COLO829 (cell line): ENCODE measurements at regions not wholly inside any gene's neighbourhood (a gene's known extent, or its start where the extent isn't known, plus 50 kb on each side); places are given as distances from the start of the nearest gene placed in this dataset.
"Not testable (repeated sequence)": the region's sequence is repeated elsewhere in the genome, so short reads cannot be mapped to it uniquely, and the experiment has no call there.

ENCODE experiments used
- DNase-seq: peaks from one replicate; pipeline ENCODE4 v3.0.0; 2012; ENCODE audit warnings: low spot score

- no peak for DNase-seq
These were observed 77.8 kb downstream of the TEX36 start for GRCh38 chr10:125605167-125605566.

- DNase-seq: no peak
These were observed 80.1 kb downstream of the TEX36 start for GRCh38 chr10:125602825-125603224.

DNA sequence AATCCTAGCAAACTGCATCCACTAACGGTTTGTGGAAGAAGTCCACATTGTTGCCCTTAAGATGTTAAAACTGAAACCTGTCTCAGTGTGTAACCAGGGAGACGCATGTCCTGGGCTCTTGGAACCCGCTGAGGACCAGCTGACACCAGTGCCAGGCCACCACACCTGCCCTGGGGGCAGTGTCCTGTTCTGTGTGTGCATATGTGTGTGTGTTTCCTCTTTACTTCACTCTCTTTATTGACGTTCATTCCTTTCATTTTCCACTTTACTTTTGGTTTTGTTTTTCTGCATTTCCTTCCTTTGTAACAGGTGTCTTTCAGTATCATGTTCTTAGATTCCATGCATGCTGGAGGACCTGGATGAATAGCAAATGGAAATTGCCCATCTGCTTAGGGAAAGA is 83.8 kb downstream of the TEX36 start:
- no peak for DNase-seq

DNA sequence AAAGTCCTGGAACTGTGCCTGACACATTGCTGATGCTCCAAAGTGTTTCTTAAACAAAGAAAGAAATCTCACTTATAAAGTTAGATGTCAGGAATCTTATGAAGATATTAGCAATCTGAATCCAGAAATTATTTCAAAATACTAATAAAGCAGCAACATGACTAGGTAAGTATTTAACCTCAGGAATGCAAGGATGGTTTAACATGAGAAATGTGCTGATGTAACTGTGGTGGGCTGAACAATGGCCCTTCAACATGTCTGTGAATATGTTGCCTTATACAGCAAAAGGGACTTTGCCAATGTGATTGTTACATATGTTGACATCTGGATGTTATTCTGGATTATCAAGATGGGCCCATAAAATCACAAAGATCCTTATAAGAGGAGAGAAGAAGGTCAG is 87.1 kb downstream of the TEX36 start:
- no peak for DNase-seq

- no peak for DNase-seq
These were observed 89.3 kb downstream of the TEX36 start for GRCh38 chr10:125593644-125594043.

- DNase-seq: no peak
These were observed 90.1 kb downstream of the TEX36 start for GRCh38 chr10:125592897-125593296.

DNA sequence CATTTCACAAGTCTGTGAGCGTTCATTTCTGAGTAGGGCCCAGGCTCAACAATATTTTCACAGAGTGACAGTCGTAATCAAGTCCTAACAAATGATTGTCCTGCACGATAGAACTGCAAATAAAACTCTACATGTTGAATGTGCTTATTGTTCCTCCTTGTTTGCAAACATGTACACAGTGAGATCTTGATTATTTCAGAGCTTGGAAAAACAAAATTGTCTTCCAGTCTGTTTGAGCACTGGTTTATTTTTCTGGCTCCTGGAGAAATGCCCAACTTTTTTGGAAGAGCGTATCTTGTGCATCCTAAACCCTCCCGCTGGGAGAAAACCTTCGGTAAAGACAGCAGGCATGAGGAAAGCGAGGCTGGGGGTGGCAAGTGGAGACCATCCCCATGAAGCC is 91.1 kb downstream of the TEX36 start:
- no peak for DNase-seq

- not testable (repeated sequence) for DNase-seq
These were observed 94.2 kb downstream of the TEX36 start for GRCh38 chr10:125588738-125589137.

DNA sequence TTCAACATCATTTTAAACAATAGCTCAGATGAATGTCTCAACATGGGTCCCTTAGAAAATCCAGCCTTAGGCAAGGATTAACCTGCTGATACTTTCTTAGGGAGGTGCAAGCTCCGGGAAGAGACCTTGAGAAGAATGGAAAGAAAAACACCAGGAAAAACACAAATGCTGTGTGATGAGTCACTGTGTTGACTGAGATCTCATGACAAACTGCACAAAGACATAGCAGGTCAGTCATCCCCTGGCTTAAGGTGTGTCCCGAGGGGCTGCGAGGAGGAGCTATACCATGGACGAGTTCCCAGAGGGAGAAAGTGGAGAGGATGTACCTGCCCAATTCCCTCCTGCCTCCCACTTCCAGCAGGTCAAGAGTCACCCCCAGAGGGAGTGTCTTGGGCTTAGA is 98.0 kb downstream of the TEX36 start:
- DNase-seq: no peak

- no peak for DNase-seq
These were observed 104.2 kb downstream of the TEX36 start for GRCh38 chr10:125578658-125579315.

- DNase-seq: no peak
These were observed 107.1 kb downstream of the TEX36 start for GRCh38 chr10:125575843-125576242.

DNA sequence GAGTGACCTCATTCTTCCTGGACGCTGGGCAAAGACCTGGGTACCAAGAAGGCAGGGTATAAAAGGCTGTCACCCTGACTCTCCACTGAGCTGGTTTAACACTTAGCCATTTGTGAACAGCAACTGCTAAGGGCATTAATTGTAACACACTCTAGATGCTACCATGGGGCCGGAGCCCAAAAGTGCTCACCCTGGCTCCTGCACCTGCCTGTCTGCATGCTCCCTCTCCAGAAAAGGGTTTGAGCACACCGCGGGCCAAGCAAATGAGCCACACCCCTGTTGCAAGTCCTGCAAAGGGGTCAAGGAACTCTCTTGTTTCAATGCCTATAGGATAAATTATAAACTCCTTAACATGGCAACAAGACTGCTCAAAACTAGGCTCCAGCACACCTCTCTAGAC is 114.8 kb downstream of the TEX36 start:
- DNase-seq: no peak

DNA sequence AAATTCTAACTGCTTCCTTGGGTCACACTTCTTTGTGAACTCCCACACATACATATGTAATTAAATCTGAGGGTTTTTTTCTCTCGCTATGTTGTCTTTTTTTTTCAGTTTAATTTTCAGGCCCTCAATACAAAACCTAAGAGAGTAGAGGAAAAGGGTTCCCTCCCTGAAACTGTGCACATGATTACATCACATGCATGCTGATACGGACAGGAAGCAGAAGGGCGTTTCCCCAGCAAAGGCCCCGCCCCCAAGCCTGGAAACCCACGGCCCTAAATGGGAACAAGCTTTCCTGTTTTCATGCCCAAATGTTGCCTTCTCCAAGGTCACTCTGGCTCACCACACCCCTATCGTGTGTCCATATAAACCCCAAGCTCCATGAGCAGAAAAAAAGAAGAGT is 115.4 kb downstream of the TEX36 start:
- DNase-seq: no peak

- DNase-seq: no peak
These were observed 117.9 kb downstream of the TEX36 start for GRCh38 chr10:125565046-125565445.

DNA sequence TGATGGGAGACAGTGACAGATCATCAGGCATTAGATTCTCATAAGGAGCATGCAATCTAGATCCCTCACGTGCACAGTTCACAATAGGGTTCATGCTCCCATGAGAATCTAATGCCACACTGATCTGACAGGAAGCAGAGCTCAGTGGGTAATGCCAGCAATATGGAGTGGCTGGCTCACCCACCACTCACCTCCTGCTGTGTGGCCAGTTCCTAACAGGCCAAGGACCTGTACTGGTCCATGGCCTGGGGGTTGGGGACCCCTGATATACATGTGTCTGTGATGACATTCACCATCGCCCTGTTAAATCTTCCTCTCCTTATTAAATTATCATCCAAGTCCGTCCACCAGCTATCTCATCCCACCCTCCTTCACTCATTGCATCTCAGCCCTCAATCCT is 118.4 kb downstream of the TEX36 start:
- no peak for DNase-seq

DNA sequence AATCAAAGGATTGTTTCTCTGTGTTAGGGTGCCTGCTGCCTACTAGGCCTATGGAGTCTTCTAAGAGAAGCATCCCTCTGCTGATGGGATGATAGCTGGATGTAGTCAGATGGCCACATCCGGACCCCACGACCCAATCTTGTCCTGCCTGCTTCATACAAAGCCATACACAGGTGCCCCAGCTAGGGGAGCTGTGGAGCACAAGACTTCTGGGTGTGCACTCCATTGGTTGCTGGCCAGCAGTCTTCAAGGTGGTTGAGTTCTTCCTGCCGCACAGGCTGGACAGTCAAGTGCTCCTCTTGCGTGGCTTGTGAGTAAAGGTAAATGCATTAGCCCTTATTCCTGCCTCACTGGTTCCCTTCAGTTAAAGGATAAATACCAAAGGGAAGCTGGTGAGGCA is 120.2 kb downstream of the TEX36 start:
- DNase-seq: no peak

DNA sequence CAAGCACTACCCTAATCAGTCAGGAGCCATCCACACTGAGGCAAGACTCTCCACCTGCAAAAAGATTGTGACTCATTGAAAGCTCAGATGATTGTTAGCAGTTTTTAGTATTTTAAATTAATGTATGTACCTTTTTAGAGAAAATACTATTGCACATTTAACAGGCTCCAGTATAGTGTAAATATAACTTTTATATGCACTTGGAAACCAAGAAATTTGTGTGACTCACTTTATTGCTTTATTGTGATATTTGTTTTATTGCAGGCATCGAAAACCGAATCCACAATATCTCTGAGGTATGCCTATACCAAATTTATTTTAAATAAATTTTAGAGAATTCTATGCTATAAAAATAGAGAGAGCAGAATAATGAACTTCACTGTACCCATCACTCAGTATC is 122.0 kb downstream of the TEX36 start:
- DNase-seq: no peak

GRCh38 chr10:125559210-125559609 is 123.8 kb downstream of the TEX36 start:
- no peak for DNase-seq

DNA sequence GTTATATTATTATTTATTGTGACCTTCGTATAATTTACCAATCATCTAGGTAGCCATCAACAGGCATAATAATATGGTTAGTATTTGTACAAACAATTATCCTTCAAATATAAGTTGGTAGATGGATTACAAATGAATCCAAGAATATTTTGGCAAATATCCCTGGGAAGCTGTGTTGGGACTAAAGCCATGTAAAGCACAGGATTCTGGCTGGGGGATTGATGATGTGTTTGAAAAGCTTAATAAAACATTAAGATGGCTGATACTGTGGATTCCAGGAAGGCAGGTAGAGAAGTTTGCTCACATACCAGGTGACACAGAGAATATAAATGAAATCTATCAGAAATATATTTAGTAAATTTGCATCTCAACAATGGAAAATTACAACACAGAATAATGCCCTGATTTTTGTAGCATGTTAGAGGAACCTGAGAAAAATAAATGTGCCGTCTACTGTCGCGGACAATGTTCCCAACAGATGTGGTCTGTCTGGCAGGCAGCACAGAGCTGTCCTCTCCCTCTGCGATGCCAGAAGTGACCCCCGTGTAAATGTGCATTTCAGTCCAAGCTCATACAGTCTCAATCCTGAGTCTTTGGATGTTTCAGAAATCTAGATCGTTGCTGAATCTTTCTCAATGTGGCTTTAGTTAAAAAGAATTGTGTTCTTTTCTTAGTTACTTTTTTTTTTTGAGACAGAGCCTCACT is 125.0 kb downstream of the TEX36 start:
- DNase-seq: no peak

- no peak for DNase-seq
These were observed 125.7 kb downstream of the TEX36 start for GRCh38 chr10:125557311-125557710.

DNA sequence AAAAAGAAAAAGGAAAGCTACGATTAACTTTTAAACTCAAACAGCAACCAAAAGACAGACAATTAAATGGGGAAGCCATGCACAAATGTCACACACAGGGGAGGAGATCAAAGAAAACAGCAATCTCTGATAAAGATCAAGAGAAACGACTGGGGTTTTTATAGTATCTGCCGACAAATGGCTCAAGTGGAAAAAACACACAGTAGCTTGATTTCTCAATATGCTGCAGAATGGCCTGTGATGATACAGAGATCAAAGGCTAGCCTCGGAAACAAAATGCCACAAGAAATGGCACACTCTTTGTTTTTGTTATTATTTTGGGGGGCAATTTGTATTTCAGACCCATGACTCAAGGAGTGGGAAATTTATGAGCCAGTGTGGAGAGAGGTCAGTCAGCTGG is 126.1 kb downstream of the TEX36 start:
- no peak for DNase-seq

GRCh38 chr10:125555743-125556142 is 127.2 kb downstream of the TEX36 start:
- no peak for DNase-seq

- DNase-seq: no peak
These were observed 127.7 kb downstream of the TEX36 start for GRCh38 chr10:125555267-125555666.

GRCh38 chr10:125554753-125555152 is 128.2 kb downstream of the TEX36 start:
- no peak for DNase-seq
